ENCODE measurements at regions not wholly inside any gene's neighbourhood (a gene's known extent, or its start where the extent isn't known, plus 50 kb on each side); places are given as distances from the start of the nearest gene placed in this dataset.

- intact Hi-C loops (cut with micrococcal nuclease): no loop called here
- TF ChIP-seq EZH2 (IDR thresholded peaks at IDR 0.05; ENCODE audit: borderline replicate concordance, insufficient read depth, low read depth, low read length, poor library complexity, severe bottlenecking) (no peak), CTCF (IDR thresholded peaks at IDR 0.05) (no peak)
- Mint-ChIP-seq H3K27me3 (no peaks in the 10 kb centered on the region), H3K27ac (no peak overlapping the region), H3K4me3 (no peak overlapping the region), H3K4me1 (no peaks in the 10 kb centered on the region), H3K9me3 (ENCODE audit: insufficient read depth) (peaks cover 2% of the 10 kb centered on the region)
- H3K27ac ChIP-seq (ENCODE audit: low read length in 2 of 2): no peak overlapping the region
- WGBS (ENCODE audit: insufficient coverage): no CpG with 5 or more reads among the region's 2 CpGs
- H3K27me3 ChIP-seq (replicated peaks in 1 of 4; ENCODE audit: control extremely low read depth in 1 of 4, control insufficient read depth in 3 of 4, insufficient read depth in 4 of 4, low read length in 3 of 4): no peaks in the 10 kb centered on the region
- H3K4me3 ChIP-seq (ENCODE audit: control extremely low read depth in 1 of 5, extremely low read depth in 1 of 5, insufficient read depth in 1 of 5, low read depth in 2 of 5, low read length in 4 of 5): no peak overlapping the region
- H3K4me1 ChIP-seq (ENCODE audit: control insufficient read depth in 2 of 2, insufficient read depth in 2 of 2, low read length in 2 of 2): no peaks in the 10 kb centered on the region
- no peaks in the 10 kb centered on the region for H4K20me1 ChIP-seq (ENCODE audit: control insufficient read depth, insufficient read depth, low read length, poor library complexity, severe bottlenecking)
- no peaks in the 10 kb centered on the region for H3K36me3 ChIP-seq (replicated peaks in 1 of 2; ENCODE audit: control extremely low read depth in 1 of 2, control insufficient read depth in 1 of 2, extremely low read depth in 1 of 2, insufficient read depth in 2 of 2, low read length in 1 of 2)
- ChIA-PET POLR2A (no interaction called here), CTCF (no interaction called here)
- no peaks in the 10 kb centered on the region for H3K79me2 ChIP-seq (ENCODE audit: control insufficient read depth, insufficient read depth, low read length)
- DNase-seq: no peak
- no peak for ATAC-seq (ENCODE audit: low read depth)
- H2AFZ ChIP-seq (ENCODE audit: insufficient read depth, low read depth, low read length, poor library complexity, severe bottlenecking): no peak overlapping the region
- no peak overlapping the region for H3K9ac ChIP-seq (ENCODE audit: low read length)
- H3K9me3 ChIP-seq (ENCODE audit: control extremely low read depth in 1 of 3, control insufficient read depth in 2 of 3, insufficient read depth in 1 of 3, low read length in 2 of 3): no peaks in the 10 kb centered on the region
- no peak overlapping the region for H3K4me2 ChIP-seq (replicated peaks; ENCODE audit: low read depth, low read length, poor library complexity, severe bottlenecking)
Observed at GRCh38 chr13:85241060-85241459, 558.2 kb downstream of the SLITRK6 start.

GRCh38 chr13:85236413-85236812, 562.8 kb downstream of the SLITRK6 start:
- CTCF ChIA-PET: no interaction called here
- no CpG with 5 or more reads among the region's 1 CpG for WGBS (ENCODE audit: insufficient coverage)
- no peak overlapping the region for H3K4me2 ChIP-seq (replicated peaks; ENCODE audit: low read depth, low read length, poor library complexity, severe bottlenecking)
- H3K9me3 ChIP-seq (ENCODE audit: control extremely low read depth in 1 of 3, control insufficient read depth in 2 of 3, insufficient read depth in 1 of 3, low read length in 2 of 3): no peaks in the 10 kb centered on the region
- DNase-seq: no peak
- no peak for ATAC-seq (ENCODE audit: low read depth)
- Mint-ChIP-seq H3K4me3 (no peak overlapping the region), H3K4me1 (no peaks in the 10 kb centered on the region), H3K9me3 (ENCODE audit: insufficient read depth) (no peaks in the 10 kb centered on the region), H3K27ac (no peak overlapping the region), H3K27me3 (no peaks in the 10 kb centered on the region)
- no peak overlapping the region for H3K27ac ChIP-seq (ENCODE audit: low read length in 2 of 2)
- H3K4me1 ChIP-seq (ENCODE audit: control insufficient read depth in 2 of 2, insufficient read depth in 2 of 2, low read length in 2 of 2): no peaks in the 10 kb centered on the region
- H3K9ac ChIP-seq (ENCODE audit: low read length): no peak overlapping the region
- POLR2A ChIA-PET: no interaction called here
- H2AFZ ChIP-seq (ENCODE audit: insufficient read depth, low read depth, low read length, poor library complexity, severe bottlenecking): no peak overlapping the region
- TF ChIP-seq CTCF (IDR thresholded peaks at IDR 0.05) (no peak), EZH2 (IDR thresholded peaks at IDR 0.05; ENCODE audit: borderline replicate concordance, insufficient read depth, low read depth, low read length, poor library complexity, severe bottlenecking) (no peak)
- H4K20me1 ChIP-seq (ENCODE audit: control insufficient read depth, insufficient read depth, low read length, poor library complexity, severe bottlenecking): no peaks in the 10 kb centered on the region
- H3K36me3 ChIP-seq (replicated peaks in 1 of 2; ENCODE audit: control extremely low read depth in 1 of 2, control insufficient read depth in 1 of 2, extremely low read depth in 1 of 2, insufficient read depth in 2 of 2, low read length in 1 of 2): no peaks in the 10 kb centered on the region
- H3K4me3 ChIP-seq (ENCODE audit: control extremely low read depth in 1 of 5, extremely low read depth in 1 of 5, insufficient read depth in 1 of 5, low read depth in 2 of 5, low read length in 4 of 5): no peak overlapping the region
- H3K79me2 ChIP-seq (ENCODE audit: control insufficient read depth, insufficient read depth, low read length): no peaks in the 10 kb centered on the region
- intact Hi-C loops (cut with micrococcal nuclease): no loop called here
- no peaks in the 10 kb centered on the region for H3K27me3 ChIP-seq (replicated peaks in 1 of 4; ENCODE audit: control extremely low read depth in 1 of 4, control insufficient read depth in 3 of 4, insufficient read depth in 4 of 4, low read length in 3 of 4)

All from B cell (primary cell).